CD14-positive monocyte (primary cell): ENCODE measurements at regions not wholly inside any gene's neighbourhood (a gene's known extent, or its start where the extent isn't known, plus 50 kb on each side); places are given as distances from the start of the nearest gene placed in this dataset.

Experiments used
- DNase-seq, 3 donors: peaks; one replicate each; pipeline ENCODE4 v3.0.0-alpha.2; 2011 to 2022
- H2AFZ ChIP-seq: 2 replicates; pipeline ENCODE4 v1.6.0; 2012; ENCODE audit warnings: mild to moderate bottlenecking, low read depth, low read length, inconsistent platforms; ENCODE audit not compliant: insufficient read depth, poor library complexity, severe bottlenecking
- H3K27ac ChIP-seq, 2 donors: 1 replicate in 1 of 2; 2 replicates in 1 of 2; pipeline ENCODE4 v1.5.1; 2012 to 2013; ENCODE audit warnings: low read length in 2 of 2, control low read depth in 1 of 2, inconsistent platforms in 1 of 2, low read depth in 1 of 2, mild to moderate bottlenecking in 1 of 2
- H3K27me3 ChIP-seq, 2 donors: one replicate each; pipeline versions ENCODE4 v1.6.0 to v1.6.1; 2011 to 2013; ENCODE audit warnings: low read length in 2 of 2; ENCODE audit not compliant: control insufficient read depth in 2 of 2, insufficient read depth in 2 of 2
- H3K36me3 ChIP-seq, 2 donors: replicated peaks in 1 of 2; 1 replicate in 1 of 2; 2 replicates in 1 of 2; pipeline versions ENCODE4 v1.5.1 to v1.6.1; 2012 to 2013; ENCODE audit warnings: low read length in 2 of 2, control low read depth in 1 of 2, inconsistent platforms in 1 of 2, mild to moderate bottlenecking in 1 of 2; ENCODE audit not compliant: insufficient read depth in 2 of 2, control insufficient read depth in 1 of 2
- H3K4me1 ChIP-seq, 2 donors: 1 replicate in 1 of 2; 2 replicates in 1 of 2; pipeline versions ENCODE4 v1.5.1 to v1.6.1; 2012 to 2013; ENCODE audit warnings: low read length in 2 of 2, control low read depth in 1 of 2, inconsistent platforms in 1 of 2, mild to moderate bottlenecking in 1 of 2, moderate library complexity in 1 of 2; ENCODE audit not compliant: insufficient read depth in 2 of 2, control insufficient read depth in 1 of 2
- H3K4me2 ChIP-seq: replicated peaks from 2 replicates; pipeline ENCODE3; 2012; ENCODE audit warnings: low read length, moderate library complexity, mild to moderate bottlenecking; ENCODE audit not compliant: poor library complexity, severe bottlenecking; ENCODE audit errors: extremely low read depth
- H3K4me3 ChIP-seq, 3 experiments: fragments of 200-600 bp in 1 of 3; sonication (generic) in 1 of 3; replicated peaks in 1 of 3; 1 replicate in 2 of 3; 2 replicates in 1 of 3; pipeline ENCODE4 v1.5.1; 2011 to 2013; ENCODE audit warnings: low read length in 3 of 3, mild to moderate bottlenecking in 3 of 3, control low read depth in 2 of 3, low read depth in 2 of 3, inconsistent platforms in 1 of 3, moderate library complexity in 1 of 3
- H3K79me2 ChIP-seq: 2 replicates; pipeline ENCODE4 v1.6.0; 2012; ENCODE audit warnings: mild to moderate bottlenecking, control low read depth, inconsistent platforms, low read length, moderate library complexity; ENCODE audit not compliant: insufficient read depth
- H3K9ac ChIP-seq: 2 replicates; pipeline ENCODE4 v1.6.0; 2017; ENCODE audit warnings: low read length, mild to moderate bottlenecking; ENCODE audit not compliant: insufficient read depth, poor library complexity, severe bottlenecking
- H3K9me3 ChIP-seq, 2 donors: replicated peaks in 1 of 2; 1 replicate in 1 of 2; 2 replicates in 1 of 2; pipeline versions ENCODE4 v1.5.1 to v1.6.1; 2012 to 2013; ENCODE audit warnings: low read length in 2 of 2, control low read depth in 1 of 2; ENCODE audit not compliant: control insufficient read depth in 1 of 2, insufficient read depth in 1 of 2
- H4K20me1 ChIP-seq: 2 replicates; pipeline ENCODE4 v1.6.0; 2012; ENCODE audit warnings: mild to moderate bottlenecking, low read length, control low read depth, moderate library complexity; ENCODE audit not compliant: insufficient read depth
- H3K27ac Mint-ChIP-seq, 7 donors: one replicate each; pipeline ENCODE4 v1.8.0; 2020; ENCODE audit warnings: mild to moderate bottlenecking in 7 of 7, mixed read lengths in 7 of 7, moderate library complexity in 6 of 7, inconsistent platforms in 2 of 7
- H3K27me3 Mint-ChIP-seq, 3 donors: one replicate each; pipeline ENCODE4 v1.8.0; 2021 to 2022; ENCODE audit warnings: low read depth in 3 of 3, mild to moderate bottlenecking in 3 of 3, mixed read lengths in 3 of 3, moderate library complexity in 3 of 3, inconsistent platforms in 1 of 3
- H3K36me3 Mint-ChIP-seq, 2 donors: one replicate each; pipeline ENCODE4 v1.8.0; 2020; ENCODE audit warnings: mixed read lengths in 2 of 2, inconsistent platforms in 1 of 2, mild to moderate bottlenecking in 1 of 2
- H3K4me1 Mint-ChIP-seq: one replicate; pipeline ENCODE4 v1.8.0; 2020; ENCODE audit warnings: mild to moderate bottlenecking, mixed read lengths
- H3K4me3 Mint-ChIP-seq, 2 donors: one replicate each; pipeline ENCODE4 v1.8.0; 2020; ENCODE audit warnings: mild to moderate bottlenecking in 2 of 2, mixed read lengths in 2 of 2, moderate library complexity in 1 of 2
- H3K9me3 Mint-ChIP-seq, 7 donors: one replicate each; pipeline ENCODE4 v1.8.0; 2020 to 2022; ENCODE audit warnings: mixed read lengths in 7 of 7, mild to moderate bottlenecking in 6 of 7, moderate library complexity in 6 of 7, inconsistent platforms in 2 of 7
- WGBS: methylation state at CpG from one replicate; pipeline ENCODE4 v1.1.5; 2013; ENCODE audit warnings: missing lambda C conversion rate; ENCODE audit not compliant: insufficient coverage; 5-methylcytosine and 5-hydroxymethylcytosine counted together
- intact Hi-C, 2 donors: fragments of 100-400 bp; cut with micrococcal nuclease; formaldehyde crosslinking; loops; one replicate each; pipeline versions ENCODE4 v1.15.0 to v1.15.1; 2023
- TF ChIP-seq, protein P1 (sequence below): fragments of 200-600 bp; IDR thresholded peaks from one replicate; pipeline ENCODE4 v1.8.0; 2022; ENCODE audit warnings: antibody characterized with exemption, mild to moderate bottlenecking

DNA sequence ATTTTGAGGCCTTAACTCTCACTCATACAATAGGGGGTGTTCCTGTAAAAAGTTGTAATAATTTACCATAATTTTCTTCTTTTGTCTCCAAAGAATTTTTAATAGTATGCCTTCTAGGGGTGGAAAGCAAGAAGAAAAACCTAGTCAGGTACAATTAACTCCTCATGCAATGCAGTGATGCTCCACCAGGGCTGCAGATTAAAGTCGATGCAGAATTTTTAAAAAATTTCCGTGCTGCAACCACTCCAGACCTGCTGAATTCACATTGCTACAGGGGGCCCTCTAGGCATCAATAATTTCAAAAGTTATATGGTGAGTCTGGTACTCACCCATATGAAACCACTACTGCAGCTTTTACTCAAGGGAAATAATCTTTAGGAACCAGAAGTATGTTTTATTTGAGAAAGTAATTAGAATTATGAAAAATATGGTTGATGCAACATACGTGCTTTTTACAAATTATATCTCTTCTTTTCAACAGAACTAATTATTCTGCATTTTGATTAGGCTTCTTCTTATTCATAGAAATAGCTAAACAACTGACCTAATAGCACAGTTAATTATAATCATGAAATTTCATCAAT lies 353.2 kb downstream of the BCAT1 start:
- intact Hi-C loops: no loop called here
- Histone ChIP-seq H4K20me1 (no peaks in the 10 kb centered on the region), H3K79me2 (no peaks in the 10 kb centered on the region), H3K27me3 (no peaks in the 10 kb centered on the region), H2AFZ (no peak overlapping the region), H3K27ac (no peak overlapping the region), H3K36me3 (no peaks in the 10 kb centered on the region), H3K4me1 (no peaks in the 10 kb centered on the region), H3K9me3 (no peaks in the 10 kb centered on the region), H3K9ac (no peak overlapping the region), H3K4me2 (no peak overlapping the region), H3K4me3 (no peak overlapping the region)
- Mint-ChIP-seq H3K9me3 (no peaks in the 10 kb centered on the region), H3K27ac (no peak overlapping the region), H3K36me3 (no peaks in the 10 kb centered on the region), H3K4me1 (peaks cover 1% of the 10 kb centered on the region), H3K27me3 (peaks cover 0 to 4% (median 0%) of the 10 kb centered on the region in 3 donors), H3K4me3 (no peak overlapping the region)
- TF ChIP-seq, protein P1, sequence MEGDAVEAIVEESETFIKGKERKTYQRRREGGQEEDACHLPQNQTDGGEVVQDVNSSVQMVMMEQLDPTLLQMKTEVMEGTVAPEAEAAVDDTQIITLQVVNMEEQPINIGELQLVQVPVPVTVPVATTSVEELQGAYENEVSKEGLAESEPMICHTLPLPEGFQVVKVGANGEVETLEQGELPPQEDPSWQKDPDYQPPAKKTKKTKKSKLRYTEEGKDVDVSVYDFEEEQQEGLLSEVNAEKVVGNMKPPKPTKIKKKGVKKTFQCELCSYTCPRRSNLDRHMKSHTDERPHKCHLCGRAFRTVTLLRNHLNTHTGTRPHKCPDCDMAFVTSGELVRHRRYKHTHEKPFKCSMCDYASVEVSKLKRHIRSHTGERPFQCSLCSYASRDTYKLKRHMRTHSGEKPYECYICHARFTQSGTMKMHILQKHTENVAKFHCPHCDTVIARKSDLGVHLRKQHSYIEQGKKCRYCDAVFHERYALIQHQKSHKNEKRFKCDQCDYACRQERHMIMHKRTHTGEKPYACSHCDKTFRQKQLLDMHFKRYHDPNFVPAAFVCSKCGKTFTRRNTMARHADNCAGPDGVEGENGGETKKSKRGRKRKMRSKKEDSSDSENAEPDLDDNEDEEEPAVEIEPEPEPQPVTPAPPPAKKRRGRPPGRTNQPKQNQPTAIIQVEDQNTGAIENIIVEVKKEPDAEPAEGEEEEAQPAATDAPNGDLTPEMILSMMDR: no peak
- WGBS: 80% methylated on average over 2 of the region's 3 CpGs
- no peak for DNase-seq

DNA sequence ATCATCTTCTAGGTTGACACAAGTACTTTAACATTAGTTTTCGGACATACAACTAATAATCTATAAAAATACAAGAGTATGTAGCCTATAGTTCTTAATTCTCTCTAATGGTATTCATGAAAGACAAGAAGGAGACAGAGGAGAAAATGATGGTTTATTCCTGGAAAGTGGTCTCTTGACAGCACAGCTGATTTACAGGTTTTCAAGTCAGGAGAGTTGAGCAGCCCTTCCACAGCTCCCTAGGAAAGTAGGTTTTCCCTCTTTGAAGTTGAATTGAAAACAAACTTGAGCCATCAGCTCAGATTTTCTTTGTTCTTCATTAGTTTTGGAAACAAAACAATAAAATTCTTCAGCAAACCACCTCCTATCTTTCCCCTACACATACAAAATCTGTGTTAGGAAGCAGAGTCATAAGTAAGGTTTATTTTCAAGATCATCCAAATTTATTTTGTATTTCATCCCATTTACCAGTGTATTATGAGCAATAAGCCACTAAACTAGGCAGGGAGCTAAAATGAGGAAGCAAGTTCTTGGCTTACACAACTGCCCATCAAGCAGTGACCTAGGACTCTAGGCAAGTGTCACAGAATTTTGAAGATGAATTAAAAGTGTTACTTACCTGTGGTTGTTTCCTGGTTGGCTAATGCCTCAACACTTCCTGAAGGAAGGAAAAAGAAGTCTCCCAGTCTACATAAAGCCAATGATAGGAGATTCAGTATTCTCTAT lies 357.0 kb downstream of the BCAT1 start:
- Mint-ChIP-seq H3K27ac (no peak overlapping the region), H3K4me1 (no peaks in the 10 kb centered on the region), H3K9me3 (no peaks in the 10 kb centered on the region), H3K36me3 (no peaks in the 10 kb centered on the region), H3K27me3 (peaks cover 0 to 4% (median 0%) of the 10 kb centered on the region in 3 donors), H3K4me3 (no peak overlapping the region)
- intact Hi-C loops: no loop called here
- no peaks in the 10 kb centered on the region for H3K27me3 ChIP-seq
- no peaks in the 10 kb centered on the region for H3K36me3 ChIP-seq
- TF ChIP-seq, protein P1: no peak
- H4K20me1 ChIP-seq: no peaks in the 10 kb centered on the region
- H3K4me1 ChIP-seq: no peaks in the 10 kb centered on the region
- no peak overlapping the region for H3K9ac ChIP-seq
- WGBS: no CpG with 5 or more reads among the region's 1 CpG
- H3K79me2 ChIP-seq: no peaks in the 10 kb centered on the region
- peak; percentile 29 to 56 (median 56) for DNase-seq
- no peak overlapping the region for H3K4me2 ChIP-seq
- H3K9me3 ChIP-seq: no peaks in the 10 kb centered on the region
- no peak overlapping the region for H3K4me3 ChIP-seq
- H2AFZ ChIP-seq: no peak overlapping the region
- no peak overlapping the region for H3K27ac ChIP-seq
